ENCODE measurements at regions not wholly inside any gene's neighbourhood (a gene's known extent, or its start where the extent isn't known, plus 50 kb on each side); places are given as distances from the start of the nearest gene placed in this dataset.

DNA sequence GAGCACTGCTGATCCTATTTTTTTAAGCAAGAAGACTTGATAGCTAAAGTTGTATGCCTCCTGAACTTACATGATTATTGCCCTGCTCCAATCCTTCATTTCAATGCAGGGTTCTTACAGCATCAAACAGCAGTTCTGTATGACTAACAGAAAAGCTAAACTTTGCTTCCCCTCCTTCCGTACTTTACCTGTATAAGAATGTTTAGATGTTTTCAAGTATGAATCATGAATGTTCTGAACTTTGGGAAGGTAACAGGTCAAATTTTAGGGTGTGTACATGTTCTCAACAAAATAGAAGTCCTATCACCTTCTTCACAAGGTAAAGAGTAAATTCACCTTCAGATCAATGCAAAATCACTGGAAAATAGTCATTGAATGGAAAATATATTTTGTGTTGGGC, 972.6 kb upstream of the SEMA6A start:
- TF ChIP-seq, protein P1, sequence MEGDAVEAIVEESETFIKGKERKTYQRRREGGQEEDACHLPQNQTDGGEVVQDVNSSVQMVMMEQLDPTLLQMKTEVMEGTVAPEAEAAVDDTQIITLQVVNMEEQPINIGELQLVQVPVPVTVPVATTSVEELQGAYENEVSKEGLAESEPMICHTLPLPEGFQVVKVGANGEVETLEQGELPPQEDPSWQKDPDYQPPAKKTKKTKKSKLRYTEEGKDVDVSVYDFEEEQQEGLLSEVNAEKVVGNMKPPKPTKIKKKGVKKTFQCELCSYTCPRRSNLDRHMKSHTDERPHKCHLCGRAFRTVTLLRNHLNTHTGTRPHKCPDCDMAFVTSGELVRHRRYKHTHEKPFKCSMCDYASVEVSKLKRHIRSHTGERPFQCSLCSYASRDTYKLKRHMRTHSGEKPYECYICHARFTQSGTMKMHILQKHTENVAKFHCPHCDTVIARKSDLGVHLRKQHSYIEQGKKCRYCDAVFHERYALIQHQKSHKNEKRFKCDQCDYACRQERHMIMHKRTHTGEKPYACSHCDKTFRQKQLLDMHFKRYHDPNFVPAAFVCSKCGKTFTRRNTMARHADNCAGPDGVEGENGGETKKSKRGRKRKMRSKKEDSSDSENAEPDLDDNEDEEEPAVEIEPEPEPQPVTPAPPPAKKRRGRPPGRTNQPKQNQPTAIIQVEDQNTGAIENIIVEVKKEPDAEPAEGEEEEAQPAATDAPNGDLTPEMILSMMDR (IDR thresholded peaks at IDR 0.05; ENCODE audit: low read length): no peak
- no peak for TF ChIP-seq EZH2 (optimal IDR thresholded peaks at IDR 0.05; ENCODE audit: low read depth, low read length)
